ENCODE measurements at regions not wholly inside any gene's neighbourhood (a gene's known extent, or its start where the extent isn't known, plus 50 kb on each side); places are given as distances from the start of the nearest gene placed in this dataset.

GRCh38 chr10:4751211-4751610 is 74.8 kb upstream of the AKR1E2 start:
- TF ChIP-seq ZNF280C (tag by site-specific recombination; IDR thresholded peaks at IDR 0.05) (no peak), REPIN1 (tag by site-specific recombination; IDR thresholded peaks at IDR 0.05; ENCODE audit: low read depth) (no peak), TCF7L2 (IDR thresholded peaks at IDR 0.05; ENCODE audit: borderline replicate concordance, low read depth, low read length) (no peak), WT1 (tag by site-specific recombination; IDR thresholded peaks at IDR 0.05) (no peak), ZNF292 (tag by site-specific recombination; IDR thresholded peaks at IDR 0.05; ENCODE audit: borderline replicate concordance, low read depth) (no peak), KLF10 (tag by site-specific recombination; IDR thresholded peaks at IDR 0.05) (no peak), ZBTB21 (tag by site-specific recombination; IDR thresholded peaks at IDR 0.05) (no peak), ZNF768 (tag by site-specific recombination; IDR thresholded peaks at IDR 0.05) (no peak), ZNF114 (tag by site-specific recombination; IDR thresholded peaks at IDR 0.05) (no peak), ZNF658 (tag by site-specific recombination; IDR thresholded peaks at IDR 0.05) (no peak), HOXC10 (CRISPR knock-in tag; IDR thresholded peaks at IDR 0.05) (no peak), SP2 (tag by site-specific recombination; IDR thresholded peaks at IDR 0.05) (no peak), ZBTB1 (tag by site-specific recombination; IDR thresholded peaks at IDR 0.05) (no peak), GLIS1 (tag by site-specific recombination; IDR thresholded peaks at IDR 0.05) (no peak), ZNF18 (tag by site-specific recombination; IDR thresholded peaks at IDR 0.05) (no peak), ZNF280D (tag by site-specific recombination; IDR thresholded peaks at IDR 0.05) (no peak), ZFP69B (tag by site-specific recombination; IDR thresholded peaks at IDR 0.05) (no peak), PRDM10 (tag by site-specific recombination; IDR thresholded peaks at IDR 0.05) (no peak), KLF9 (tag by site-specific recombination; IDR thresholded peaks at IDR 0.05; ENCODE audit: low read depth) (no peak), ZNF629 (tag by site-specific recombination; IDR thresholded peaks at IDR 0.05) (no peak)
- CTCF ChIA-PET = interaction anchor here (1.0 kb wide), 1 partner anchor 15 kb away, joined by 3 read pairs; no protein-coding TSS in a partner anchor
- H3K9me3 ChIP-seq (ENCODE audit: control insufficient read depth, insufficient read depth, low read depth, low read length) = no peaks in the 10 kb centered on the region
- no peaks in the 10 kb centered on the region for H3K36me3 ChIP-seq (ENCODE audit: control insufficient read depth in 2 of 2, insufficient read depth in 1 of 2, low read length in 2 of 2)
- H3K4me1 ChIP-seq (ENCODE audit: control insufficient read depth, insufficient read depth, low read length) = no peaks in the 10 kb centered on the region
- no peak overlapping the region for H3K27ac ChIP-seq (ENCODE audit: extremely low read depth, low read depth, low read length)
- POLR2A ChIA-PET = no interaction called here
- no peak overlapping the region for H3K4me3 ChIP-seq (ENCODE audit: low read depth, low read length)
